22Rv1 (cell line): ENCODE measurements at regions not wholly inside any gene's neighbourhood (a gene's known extent, or its start where the extent isn't known, plus 50 kb on each side); places are given as distances from the start of the nearest gene placed in this dataset.

Experiments
- ZFX ChIP-seq: fragments of 450-650 bp; IDR thresholded peaks from 2 replicates; pipeline ENCODE4 v1.6.1; 2017; ENCODE audit warnings: antibody characterized with exemption, borderline replicate concordance
- TF ChIP-seq, protein P1 (sequence below): fragments of 450-650 bp; IDR thresholded peaks from 2 replicates; pipeline ENCODE4 v1.5.1; 2017; ENCODE audit warnings: mild to moderate bottlenecking

DNA sequence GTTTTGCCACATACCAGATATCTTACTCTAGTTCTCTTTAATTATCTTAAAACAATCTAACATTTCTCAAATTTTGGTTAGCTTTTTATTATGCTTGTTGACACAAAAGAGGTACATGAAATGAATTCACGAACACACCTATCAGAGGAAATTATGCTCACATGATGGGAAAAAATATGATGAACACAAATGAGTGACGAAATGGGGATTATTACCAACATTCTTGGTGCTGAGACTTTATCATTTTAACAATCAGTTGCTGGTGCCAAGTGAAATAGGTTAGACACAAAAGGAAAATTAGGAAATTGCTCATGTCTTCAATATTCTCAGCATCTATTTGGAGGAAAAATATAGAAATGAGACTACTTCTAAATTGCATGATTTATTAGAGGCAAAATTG is 944.7 kb upstream of the NRXN1 start:
- TF ChIP-seq, protein P1, sequence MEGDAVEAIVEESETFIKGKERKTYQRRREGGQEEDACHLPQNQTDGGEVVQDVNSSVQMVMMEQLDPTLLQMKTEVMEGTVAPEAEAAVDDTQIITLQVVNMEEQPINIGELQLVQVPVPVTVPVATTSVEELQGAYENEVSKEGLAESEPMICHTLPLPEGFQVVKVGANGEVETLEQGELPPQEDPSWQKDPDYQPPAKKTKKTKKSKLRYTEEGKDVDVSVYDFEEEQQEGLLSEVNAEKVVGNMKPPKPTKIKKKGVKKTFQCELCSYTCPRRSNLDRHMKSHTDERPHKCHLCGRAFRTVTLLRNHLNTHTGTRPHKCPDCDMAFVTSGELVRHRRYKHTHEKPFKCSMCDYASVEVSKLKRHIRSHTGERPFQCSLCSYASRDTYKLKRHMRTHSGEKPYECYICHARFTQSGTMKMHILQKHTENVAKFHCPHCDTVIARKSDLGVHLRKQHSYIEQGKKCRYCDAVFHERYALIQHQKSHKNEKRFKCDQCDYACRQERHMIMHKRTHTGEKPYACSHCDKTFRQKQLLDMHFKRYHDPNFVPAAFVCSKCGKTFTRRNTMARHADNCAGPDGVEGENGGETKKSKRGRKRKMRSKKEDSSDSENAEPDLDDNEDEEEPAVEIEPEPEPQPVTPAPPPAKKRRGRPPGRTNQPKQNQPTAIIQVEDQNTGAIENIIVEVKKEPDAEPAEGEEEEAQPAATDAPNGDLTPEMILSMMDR = no peak
- no peak for TF ChIP-seq ZFX
